Activated CD8-positive, alpha-beta T cell treated with anti-CD3 and anti-CD28 coated beads, Interleukin-2, amount 10 ng/mL, durations not matched to agents 7 days and 5 days (primary cell): ENCODE measurements at regions not wholly inside any gene's neighbourhood (a gene's known extent, or its start where the extent isn't known, plus 50 kb on each side); places are given as distances from the start of the nearest gene placed in this dataset.

Experiments used
- ATAC-seq: fragments of 150-1000 bp; cut with Tn5 transposase; one replicate; pipeline ENCODE4 v1.10.0; 2021; ENCODE audit warnings: moderate library complexity
- CTCF ChIA-PET: fragments of 350-600 bp; sonication (Branson Sonifier 250); formaldehyde crosslinking; loops from one replicate; lab custom pipeline; 2021; ENCODE audit warnings: antibody characterized with exemption; lab: Charles Lee
- POLR2A ChIA-PET: fragments of 350-600 bp; sonication (Branson Sonifier 250); formaldehyde crosslinking; loops from one replicate; lab custom pipeline; 2021; ENCODE audit warnings: antibody characterized with exemption; lab: Charles Lee
- DNase-seq: peaks from one replicate; pipeline ENCODE4 v3.0.0-alpha.2; 2020
- H3K27ac Mint-ChIP-seq: one replicate; pipeline ENCODE4 v1.8.0; 2021; ENCODE audit warnings: mild to moderate bottlenecking, mixed read lengths
- H3K27me3 Mint-ChIP-seq: one replicate; pipeline ENCODE4 v1.8.0; 2021; ENCODE audit warnings: low read depth, mixed read lengths
- H3K36me3 Mint-ChIP-seq: one replicate; pipeline ENCODE4 v1.8.0; 2021; ENCODE audit warnings: low read depth, mixed read lengths
- H3K4me1 Mint-ChIP-seq: one replicate; pipeline ENCODE4 v1.8.0; 2021; ENCODE audit warnings: low read depth, mixed read lengths
- H3K4me3 Mint-ChIP-seq: one replicate; pipeline ENCODE4 v1.8.0; 2021; ENCODE audit warnings: mild to moderate bottlenecking, mixed read lengths
- H3K9me3 Mint-ChIP-seq: one replicate; pipeline ENCODE4 v1.8.0; 2022; ENCODE audit warnings: mixed read lengths; ENCODE audit not compliant: insufficient read depth

GRCh38 chr13:85590231-85590931 lies 208.8 kb downstream of the SLITRK6 start:
- Mint-ChIP-seq H3K4me1 (no peaks in the 10 kb centered on the region), H3K36me3 (no peaks in the 10 kb centered on the region), H3K27ac (no peak overlapping the region), H3K9me3 (no peaks in the 10 kb centered on the region), H3K27me3 (no peaks in the 10 kb centered on the region), H3K4me3 (no peak overlapping the region)
- no peak for DNase-seq
- ATAC-seq: no peak
- CTCF ChIA-PET: no interaction called here
- POLR2A ChIA-PET: no interaction called here

- no peaks in the 10 kb centered on the region for H3K36me3 Mint-ChIP-seq
- ATAC-seq: no peak
- H3K4me1 Mint-ChIP-seq: no peaks in the 10 kb centered on the region
- no peak overlapping the region for H3K27ac Mint-ChIP-seq
- H3K4me3 Mint-ChIP-seq: no peak overlapping the region
- no peaks in the 10 kb centered on the region for H3K9me3 Mint-ChIP-seq
- ChIA-PET CTCF (no interaction called here), POLR2A (no interaction called here)
- H3K27me3 Mint-ChIP-seq: no peaks in the 10 kb centered on the region
- no peak for DNase-seq
Observed at GRCh38 chr13:85589021-85589420, 210.2 kb downstream of the SLITRK6 start.

GRCh38 chr13:85588359-85588758 lies 210.9 kb downstream of the SLITRK6 start:
- Mint-ChIP-seq H3K4me1 (no peaks in the 10 kb centered on the region), H3K27me3 (no peaks in the 10 kb centered on the region)

GRCh38 chr13:85586856-85587255 lies 212.4 kb downstream of the SLITRK6 start:
- ATAC-seq: no peak
- Mint-ChIP-seq H3K27ac (no peak overlapping the region), H3K27me3 (no peaks in the 10 kb centered on the region), H3K4me3 (no peak overlapping the region), H3K36me3 (no peaks in the 10 kb centered on the region), H3K9me3 (no peaks in the 10 kb centered on the region), H3K4me1 (no peaks in the 10 kb centered on the region)
- DNase-seq: no peak
- CTCF ChIA-PET: no interaction called here
- POLR2A ChIA-PET: no interaction called here

More at GRCh38 chr13:85588359-85588758, 210.9 kb downstream of the SLITRK6 start:
- no peak overlapping the region for H3K4me3 Mint-ChIP-seq
- ChIA-PET CTCF (no interaction called here), POLR2A (no interaction called here)
- H3K9me3 Mint-ChIP-seq: no peaks in the 10 kb centered on the region
- H3K27ac Mint-ChIP-seq: no peak overlapping the region
- no peak for ATAC-seq
- H3K36me3 Mint-ChIP-seq: no peaks in the 10 kb centered on the region
- no peak for DNase-seq

GRCh38 chr13:85586422-85586831 lies 212.8 kb downstream of the SLITRK6 start:
- H3K27ac Mint-ChIP-seq: no peak overlapping the region
- H3K4me3 Mint-ChIP-seq: no peak overlapping the region
- CTCF ChIA-PET: no interaction called here
- H3K4me1 Mint-ChIP-seq: no peaks in the 10 kb centered on the region
- no peak for DNase-seq
- no peaks in the 10 kb centered on the region for H3K36me3 Mint-ChIP-seq
- H3K9me3 Mint-ChIP-seq: no peaks in the 10 kb centered on the region
- ATAC-seq: no peak
- no peaks in the 10 kb centered on the region for H3K27me3 Mint-ChIP-seq
- POLR2A ChIA-PET: no interaction called here

- Mint-ChIP-seq H3K27ac (no peak overlapping the region), H3K4me3 (no peak overlapping the region), H3K27me3 (no peaks in the 10 kb centered on the region), H3K9me3 (no peaks in the 10 kb centered on the region), H3K36me3 (no peaks in the 10 kb centered on the region), H3K4me1 (no peaks in the 10 kb centered on the region)
- no peak for ATAC-seq
- POLR2A ChIA-PET: no interaction called here
- DNase-seq: no peak
- CTCF ChIA-PET: no interaction called here
Observed at GRCh38 chr13:85582890-85583289, 216.3 kb downstream of the SLITRK6 start.

- Mint-ChIP-seq H3K9me3 (no peaks in the 10 kb centered on the region), H3K27me3 (no peaks in the 10 kb centered on the region), H3K36me3 (no peaks in the 10 kb centered on the region), H3K27ac (no peak overlapping the region), H3K4me1 (no peaks in the 10 kb centered on the region), H3K4me3 (no peak overlapping the region)
- POLR2A ChIA-PET: no interaction called here
- DNase-seq (no peak), ATAC-seq (no peak)
- CTCF ChIA-PET: no interaction called here
Observed at GRCh38 chr13:85575110-85575509, 224.1 kb downstream of the SLITRK6 start.

GRCh38 chr13:85567909-85568308 lies 231.3 kb downstream of the SLITRK6 start:
- no peaks in the 10 kb centered on the region for H3K36me3 Mint-ChIP-seq
- H3K27me3 Mint-ChIP-seq: no peaks in the 10 kb centered on the region
- ChIA-PET CTCF (no interaction called here), POLR2A (no interaction called here)
- DNase-seq (no peak), ATAC-seq (no peak)
- no peak overlapping the region for H3K27ac Mint-ChIP-seq
- no peaks in the 10 kb centered on the region for H3K4me1 Mint-ChIP-seq
- H3K9me3 Mint-ChIP-seq: no peaks in the 10 kb centered on the region
- no peak overlapping the region for H3K4me3 Mint-ChIP-seq

- no peak for DNase-seq
- ChIA-PET CTCF (no interaction called here), POLR2A (no interaction called here)
- H3K27ac Mint-ChIP-seq: no peak overlapping the region
- no peaks in the 10 kb centered on the region for H3K36me3 Mint-ChIP-seq
- no peaks in the 10 kb centered on the region for H3K27me3 Mint-ChIP-seq
- ATAC-seq: no peak
- H3K9me3 Mint-ChIP-seq: peaks cover 3% of the 10 kb centered on the region
- H3K4me1 Mint-ChIP-seq: no peaks in the 10 kb centered on the region
- H3K4me3 Mint-ChIP-seq: no peak overlapping the region
Observed at GRCh38 chr13:85565652-85566051, 233.6 kb downstream of the SLITRK6 start.

GRCh38 chr13:85564598-85564997 lies 234.6 kb downstream of the SLITRK6 start:
- no peak for DNase-seq
- ATAC-seq: no peak
- CTCF ChIA-PET: no interaction called here
- no peak overlapping the region for H3K4me3 Mint-ChIP-seq
- H3K4me1 Mint-ChIP-seq: no peaks in the 10 kb centered on the region
- POLR2A ChIA-PET: no interaction called here
- peaks cover 4% of the 10 kb centered on the region for H3K9me3 Mint-ChIP-seq
- H3K27me3 Mint-ChIP-seq: no peaks in the 10 kb centered on the region
- no peaks in the 10 kb centered on the region for H3K36me3 Mint-ChIP-seq
- no peak overlapping the region for H3K27ac Mint-ChIP-seq

- ChIA-PET POLR2A (no interaction called here), CTCF (no interaction called here)
- no peaks in the 10 kb centered on the region for H3K27me3 Mint-ChIP-seq
- ATAC-seq (no peak), DNase-seq (no peak)
- H3K9me3 Mint-ChIP-seq: peaks cover 4% of the 10 kb centered on the region
- H3K27ac Mint-ChIP-seq: no peak overlapping the region
- H3K4me3 Mint-ChIP-seq: no peak overlapping the region
- H3K36me3 Mint-ChIP-seq: no peaks in the 10 kb centered on the region
- no peaks in the 10 kb centered on the region for H3K4me1 Mint-ChIP-seq
Observed at GRCh38 chr13:85562282-85562681, 236.9 kb downstream of the SLITRK6 start.

GRCh38 chr13:85557691-85558467 lies 241.3 kb downstream of the SLITRK6 start:
- ChIA-PET CTCF (no interaction called here), POLR2A (no interaction called here)
- ATAC-seq: no peak
- H3K27ac Mint-ChIP-seq: no peak overlapping the region
- H3K27me3 Mint-ChIP-seq: no peaks in the 10 kb centered on the region
- H3K4me1 Mint-ChIP-seq: no peaks in the 10 kb centered on the region
- no peaks in the 10 kb centered on the region for H3K36me3 Mint-ChIP-seq
- DNase-seq: no peak
- no peak overlapping the region for H3K4me3 Mint-ChIP-seq
- peaks cover 4% of the 10 kb centered on the region for H3K9me3 Mint-ChIP-seq
